ENCODE measurements at regions not wholly inside any gene's neighbourhood (a gene's known extent, or its start where the extent isn't known, plus 50 kb on each side); places are given as distances from the start of the nearest gene placed in this dataset.

- Histone ChIP-seq H3K9me3 (no peaks in the 10 kb centered on the region), H3K4me3 (no peak overlapping the region), H3K4me1 (no peaks in the 10 kb centered on the region), H3K27me3 (no peaks in the 10 kb centered on the region), H3K27ac (no peak overlapping the region), H3K36me3 (no peaks in the 10 kb centered on the region)
- intact Hi-C loops (cut with DNase I), result no loop called here
- ATAC-seq (no peak), DNase-seq (no peak)
- TF ChIP-seq CTCF (IDR thresholded peaks at IDR 0.05), result no peak
Measured at GRCh38 chr14:100989924-100990323, 86.4 kb upstream of the RTL1 start.

GRCh38 chr14:100994082-100994481 lies 90.6 kb upstream of the RTL1 start:
- no peaks in the 10 kb centered on the region for H3K4me1 ChIP-seq
- no peak overlapping the region for H3K4me3 ChIP-seq
- H3K27ac ChIP-seq, result no peak overlapping the region
- H3K27me3 ChIP-seq, result no peaks in the 10 kb centered on the region
- no peaks in the 10 kb centered on the region for H3K9me3 ChIP-seq
- ATAC-seq (no peak), DNase-seq (no peak)
- TF ChIP-seq CTCF (IDR thresholded peaks at IDR 0.05), result no peak
- H3K36me3 ChIP-seq, result no peaks in the 10 kb centered on the region
- intact Hi-C loops (cut with DNase I), result no loop called here

- Histone ChIP-seq H3K9me3 (no peaks in the 10 kb centered on the region), H3K4me3 (no peak overlapping the region), H3K27ac (no peak overlapping the region), H3K36me3 (no peaks in the 10 kb centered on the region), H3K4me1 (no peaks in the 10 kb centered on the region), H3K27me3 (no peaks in the 10 kb centered on the region)
- no peak for TF ChIP-seq CTCF (IDR thresholded peaks at IDR 0.05)
- no peak for DNase-seq
- ATAC-seq, result no peak
- intact Hi-C loops (cut with DNase I), result no loop called here
Measured at GRCh38 chr14:100994756-100995330, 91.3 kb upstream of the RTL1 start.

- TF ChIP-seq CTCF (IDR thresholded peaks at IDR 0.05), result no peak
- no peak overlapping the region for H3K4me3 ChIP-seq
- H3K27me3 ChIP-seq, result no peaks in the 10 kb centered on the region
- no peaks in the 10 kb centered on the region for H3K9me3 ChIP-seq
- ATAC-seq (no peak), DNase-seq (no peak)
- H3K4me1 ChIP-seq, result no peaks in the 10 kb centered on the region
- no peaks in the 10 kb centered on the region for H3K36me3 ChIP-seq
- intact Hi-C loops (cut with DNase I), result no loop called here
- H3K27ac ChIP-seq, result no peak overlapping the region
Measured at GRCh38 chr14:101000711-101001250, 97.3 kb upstream of the RTL1 start.

GRCh38 chr14:101001311-101002069 lies 98.0 kb upstream of the RTL1 start:
- no peak overlapping the region for H3K27ac ChIP-seq
- no peaks in the 10 kb centered on the region for H3K27me3 ChIP-seq
- H3K36me3 ChIP-seq, result no peaks in the 10 kb centered on the region
- ATAC-seq, result peak; percentile 44
- H3K4me1 ChIP-seq, result no peaks in the 10 kb centered on the region
- no peak overlapping the region for H3K4me3 ChIP-seq
- no peak for DNase-seq
- H3K9me3 ChIP-seq, result no peaks in the 10 kb centered on the region
- intact Hi-C loops (cut with DNase I), result no loop called here
- TF ChIP-seq CTCF (IDR thresholded peaks at IDR 0.05), result no peak

All from upper lobe of right lung (tissue), 1 donor.